WERI-Rb-1 (cell line): ENCODE measurements at regions not wholly inside any gene's neighbourhood (a gene's known extent, or its start where the extent isn't known, plus 50 kb on each side); places are given as distances from the start of the nearest gene placed in this dataset.
"Not testable (repeated sequence)": the region's sequence is repeated elsewhere in the genome, so short reads cannot be mapped to it uniquely, and the experiment has no call there.

Source experiments
- DNase-seq: peaks from one replicate; pipeline ENCODE4 v3.0.0-alpha.2; 2020
- H3K27ac ChIP-seq: fragments of 250-450 bp; sonication (Bioruptor Pico); 2 replicates; pipeline ENCODE4 v1.5.1; 2020; ENCODE audit warnings: mild to moderate bottlenecking, moderate library complexity
- H3K27me3 ChIP-seq: fragments of 250-450 bp; sonication (Bioruptor Pico); 2 replicates; pipeline ENCODE4 v1.5.1; 2021; ENCODE audit warnings: mild to moderate bottlenecking, low read depth, moderate library complexity; ENCODE audit not compliant: insufficient read depth, severe bottlenecking
- H3K36me3 ChIP-seq: fragments of 250-450 bp; sonication (Bioruptor Pico); 2 replicates; pipeline ENCODE4 v1.5.1; 2020; ENCODE audit warnings: mild to moderate bottlenecking, moderate library complexity
- H3K4me3 ChIP-seq: 2 replicates; pipeline ENCODE4 v1.5.1; 2011; ENCODE audit warnings: low read depth, mild to moderate bottlenecking, control low read depth, low read length
- H3K9me3 ChIP-seq: fragments of 250-450 bp; sonication (Bioruptor Pico); 2 replicates; pipeline ENCODE4 v1.5.1; 2021; ENCODE audit warnings: mild to moderate bottlenecking, moderate library complexity; ENCODE audit not compliant: severe bottlenecking
- TF ChIP-seq, protein P1 (sequence below): IDR thresholded peaks from 2 replicates; pipeline ENCODE4 v1.5.1; 2011; ENCODE audit warnings: low read depth, mild to moderate bottlenecking, control low read depth, inconsistent platforms, low read length

- no peak for DNase-seq
- TF ChIP-seq, protein P1, sequence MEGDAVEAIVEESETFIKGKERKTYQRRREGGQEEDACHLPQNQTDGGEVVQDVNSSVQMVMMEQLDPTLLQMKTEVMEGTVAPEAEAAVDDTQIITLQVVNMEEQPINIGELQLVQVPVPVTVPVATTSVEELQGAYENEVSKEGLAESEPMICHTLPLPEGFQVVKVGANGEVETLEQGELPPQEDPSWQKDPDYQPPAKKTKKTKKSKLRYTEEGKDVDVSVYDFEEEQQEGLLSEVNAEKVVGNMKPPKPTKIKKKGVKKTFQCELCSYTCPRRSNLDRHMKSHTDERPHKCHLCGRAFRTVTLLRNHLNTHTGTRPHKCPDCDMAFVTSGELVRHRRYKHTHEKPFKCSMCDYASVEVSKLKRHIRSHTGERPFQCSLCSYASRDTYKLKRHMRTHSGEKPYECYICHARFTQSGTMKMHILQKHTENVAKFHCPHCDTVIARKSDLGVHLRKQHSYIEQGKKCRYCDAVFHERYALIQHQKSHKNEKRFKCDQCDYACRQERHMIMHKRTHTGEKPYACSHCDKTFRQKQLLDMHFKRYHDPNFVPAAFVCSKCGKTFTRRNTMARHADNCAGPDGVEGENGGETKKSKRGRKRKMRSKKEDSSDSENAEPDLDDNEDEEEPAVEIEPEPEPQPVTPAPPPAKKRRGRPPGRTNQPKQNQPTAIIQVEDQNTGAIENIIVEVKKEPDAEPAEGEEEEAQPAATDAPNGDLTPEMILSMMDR, result no peak
- H3K27me3 ChIP-seq, result no peaks in the 10 kb centered on the region
These were observed 61.5 kb downstream of the PRDM13 start for GRCh38 chr6:99668036-99668705.

DNA sequence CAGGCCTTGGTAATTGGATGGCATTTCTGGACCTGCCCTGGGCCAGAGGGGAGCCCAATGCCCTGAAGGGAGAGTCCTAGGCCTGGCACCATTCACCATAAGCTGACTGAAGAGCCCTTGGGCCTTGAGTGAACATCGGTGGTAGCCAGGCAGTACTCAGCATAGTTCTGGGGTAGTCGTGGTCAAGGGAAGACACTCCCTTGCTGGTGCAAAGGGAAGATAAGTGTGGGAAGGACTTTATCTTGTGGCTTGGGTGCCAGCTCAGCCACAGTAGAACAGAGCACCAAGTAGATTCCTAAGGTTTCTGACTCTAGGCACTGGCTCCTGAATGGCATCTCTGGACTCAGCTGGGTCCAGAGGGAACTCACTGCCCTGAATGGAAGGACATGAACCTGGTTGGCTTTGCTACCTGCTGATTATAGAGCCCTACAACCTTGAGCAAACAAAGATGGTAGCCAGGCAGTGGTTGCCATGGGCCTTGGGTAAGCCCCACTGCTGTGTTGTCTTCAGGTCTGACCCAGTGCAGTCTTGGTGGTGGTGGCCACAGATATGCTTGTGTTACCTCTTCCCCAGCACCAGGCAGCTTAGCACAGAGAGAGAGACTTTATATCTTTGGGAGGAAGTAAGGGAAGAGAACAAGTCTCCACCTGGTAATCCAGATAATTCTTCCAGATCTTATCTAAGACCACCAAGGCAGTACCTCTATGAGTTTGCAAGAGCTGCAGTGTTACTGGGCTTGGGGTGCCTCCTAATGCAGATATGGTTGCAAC lies 83.5 kb downstream of the PRDM13 start:
- TF ChIP-seq, protein P1, result no peak
- H3K4me3 ChIP-seq, result no peak overlapping the region
- H3K27ac ChIP-seq, result no peak overlapping the region
- no peak for DNase-seq
- no peaks in the 10 kb centered on the region for H3K9me3 ChIP-seq
- H3K27me3 ChIP-seq, result no peaks in the 10 kb centered on the region
- no peaks in the 10 kb centered on the region for H3K36me3 ChIP-seq

More at GRCh38 chr6:99668036-99668705, 61.5 kb downstream of the PRDM13 start:
- H3K9me3 ChIP-seq, result no peaks in the 10 kb centered on the region
- H3K27ac ChIP-seq, result no peak overlapping the region
- H3K4me3 ChIP-seq, result no peak overlapping the region
- H3K36me3 ChIP-seq, result no peaks in the 10 kb centered on the region

- H3K36me3 ChIP-seq, H3K27ac ChIP-seq, H3K27me3 ChIP-seq, H3K4me3 ChIP-seq, DNase-seq, H3K9me3 ChIP-seq: not testable (repeated sequence)
These were observed 95.7 kb downstream of the PRDM13 start for GRCh38 chr6:99702287-99702686.

- no peaks in the 10 kb centered on the region for H3K9me3 ChIP-seq
- no peaks in the 10 kb centered on the region for H3K36me3 ChIP-seq
- no peak for DNase-seq
- no peak overlapping the region for H3K4me3 ChIP-seq
- H3K27me3 ChIP-seq, result no peaks in the 10 kb centered on the region
- TF ChIP-seq, protein P1, result no peak
- H3K27ac ChIP-seq, result no peak overlapping the region
These were observed 102.4 kb downstream of the PRDM13 start for GRCh38 chr6:99709062-99709461.

DNA sequence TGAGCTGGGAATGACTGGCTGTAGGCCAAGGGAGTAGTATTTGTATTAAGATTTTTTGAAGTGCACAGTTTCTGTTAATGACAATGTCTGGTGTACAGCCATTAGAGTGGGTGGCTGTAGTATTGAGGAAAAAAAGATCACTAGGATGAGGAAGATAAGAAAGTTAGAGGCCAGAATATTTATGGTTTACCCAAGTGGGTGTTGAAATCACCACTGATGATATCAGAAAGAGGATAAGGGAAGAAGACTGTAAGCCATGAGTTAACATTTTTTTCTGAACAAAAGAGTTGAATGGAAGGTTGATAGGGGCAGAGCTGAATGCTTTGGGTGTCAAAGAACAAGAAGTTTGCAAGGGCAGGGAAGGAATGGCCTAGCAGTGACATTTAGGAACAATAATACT lies 104.7 kb downstream of the PRDM13 start:
- H3K36me3 ChIP-seq, result no peaks in the 10 kb centered on the region
- no peak overlapping the region for H3K27ac ChIP-seq
- H3K9me3 ChIP-seq, result no peaks in the 10 kb centered on the region
- TF ChIP-seq, protein P1, result no peak
- H3K27me3 ChIP-seq, result no peaks in the 10 kb centered on the region
- no peak overlapping the region for H3K4me3 ChIP-seq
- no peak for DNase-seq

- H3K36me3 ChIP-seq, result no peaks in the 10 kb centered on the region
- H3K27me3 ChIP-seq, result no peaks in the 10 kb centered on the region
- TF ChIP-seq, protein P1, result no peak
- no peaks in the 10 kb centered on the region for H3K9me3 ChIP-seq
- no peak overlapping the region for H3K27ac ChIP-seq
- no peak overlapping the region for H3K4me3 ChIP-seq
- DNase-seq, result no peak
These were observed 105.3 kb downstream of the PRDM13 start for GRCh38 chr6:99711925-99712324.
